Smooth muscle cell (in vitro differentiated cells): ENCODE measurements at regions not wholly inside any gene's neighbourhood (a gene's known extent, or its start where the extent isn't known, plus 50 kb on each side); places are given as distances from the start of the nearest gene placed in this dataset.

ENCODE experiments used
- DNase-seq: peaks from one replicate; lab custom pipeline; 2025; ENCODE audit not compliant: unreplicated experiment; lab: John Stamatoyannopoulos, UW
- H2AFZ ChIP-seq: fragments of 200-600 bp; sonication (generic); 2 replicates; pipeline ENCODE4 v1.6.0; 2016; ENCODE audit warnings: antibody characterized with exemption, low read depth, mild to moderate bottlenecking
- H3F3A ChIP-seq: fragments of 200-600 bp; sonication (generic); 2 replicates; pipeline ENCODE4 v1.6.0; 2017; ENCODE audit warnings: antibody characterized with exemption, low read depth
- H3K27ac ChIP-seq: fragments of 200-600 bp; sonication (generic); 2 replicates; pipeline ENCODE4 v1.5.1; 2016; ENCODE audit warnings: low read depth, mild to moderate bottlenecking
- H3K27me3 ChIP-seq: fragments of 200-600 bp; sonication (generic); 2 replicates; pipeline ENCODE4 v1.6.1; 2016; ENCODE audit warnings: low read depth, mild to moderate bottlenecking
- H3K36me3 ChIP-seq: fragments of 200-600 bp; sonication (generic); 2 replicates; pipeline ENCODE4 v1.5.1; 2016; ENCODE audit warnings: low read depth
- H3K4me1 ChIP-seq: fragments of 200-600 bp; sonication (generic); 2 replicates; pipeline ENCODE4 v1.5.1; 2016; ENCODE audit warnings: low read depth
- H3K4me2 ChIP-seq: fragments of 200-600 bp; sonication (generic); 2 replicates; pipeline ENCODE4 v1.6.0; 2016; ENCODE audit warnings: mild to moderate bottlenecking
- H3K4me3 ChIP-seq: fragments of 200-600 bp; sonication (generic); 2 replicates; pipeline ENCODE4 v1.5.1; 2016; ENCODE audit warnings: mild to moderate bottlenecking
- H3K79me2 ChIP-seq: fragments of 200-600 bp; sonication (generic); 2 replicates; pipeline ENCODE4 v1.6.0; 2016; ENCODE audit warnings: low read depth, mild to moderate bottlenecking
- H3K9ac ChIP-seq: fragments of 200-600 bp; sonication (generic); 2 replicates; pipeline ENCODE4 v1.6.0; 2016; ENCODE audit warnings: low read depth
- H3K9me3 ChIP-seq: fragments of 200-600 bp; sonication (generic); replicated peaks from 2 replicates; pipeline ENCODE4 v1.5.1; 2016; ENCODE audit warnings: low read depth
- H4K20me1 ChIP-seq: fragments of 200-600 bp; sonication (generic); 2 replicates; pipeline ENCODE4 v1.6.0; 2016; ENCODE audit warnings: low read depth
- WGBS: methylation state at CpG from one replicate; pipeline ENCODE4 v1.1.7; 2016; ENCODE audit warnings: low lambda C conversion rate; 5-methylcytosine and 5-hydroxymethylcytosine counted together
- TF ChIP-seq, protein P1 (sequence below): fragments of 200-600 bp; sonication (generic); IDR thresholded peaks from 2 replicates; pipeline ENCODE4 v1.5.1; 2017; ENCODE audit warnings: borderline replicate concordance, mild to moderate bottlenecking, antibody characterized with exemption; ENCODE audit not compliant: insufficient read depth, poor library complexity, severe bottlenecking

GRCh38 chr20:37611852-37612251 lies 82.0 kb upstream of the CTNNBL1 start:
- WGBS, result 94% methylated on average over 1 of the region's 1 CpG
- TF ChIP-seq, protein P1, sequence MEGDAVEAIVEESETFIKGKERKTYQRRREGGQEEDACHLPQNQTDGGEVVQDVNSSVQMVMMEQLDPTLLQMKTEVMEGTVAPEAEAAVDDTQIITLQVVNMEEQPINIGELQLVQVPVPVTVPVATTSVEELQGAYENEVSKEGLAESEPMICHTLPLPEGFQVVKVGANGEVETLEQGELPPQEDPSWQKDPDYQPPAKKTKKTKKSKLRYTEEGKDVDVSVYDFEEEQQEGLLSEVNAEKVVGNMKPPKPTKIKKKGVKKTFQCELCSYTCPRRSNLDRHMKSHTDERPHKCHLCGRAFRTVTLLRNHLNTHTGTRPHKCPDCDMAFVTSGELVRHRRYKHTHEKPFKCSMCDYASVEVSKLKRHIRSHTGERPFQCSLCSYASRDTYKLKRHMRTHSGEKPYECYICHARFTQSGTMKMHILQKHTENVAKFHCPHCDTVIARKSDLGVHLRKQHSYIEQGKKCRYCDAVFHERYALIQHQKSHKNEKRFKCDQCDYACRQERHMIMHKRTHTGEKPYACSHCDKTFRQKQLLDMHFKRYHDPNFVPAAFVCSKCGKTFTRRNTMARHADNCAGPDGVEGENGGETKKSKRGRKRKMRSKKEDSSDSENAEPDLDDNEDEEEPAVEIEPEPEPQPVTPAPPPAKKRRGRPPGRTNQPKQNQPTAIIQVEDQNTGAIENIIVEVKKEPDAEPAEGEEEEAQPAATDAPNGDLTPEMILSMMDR, result no peak

DNA sequence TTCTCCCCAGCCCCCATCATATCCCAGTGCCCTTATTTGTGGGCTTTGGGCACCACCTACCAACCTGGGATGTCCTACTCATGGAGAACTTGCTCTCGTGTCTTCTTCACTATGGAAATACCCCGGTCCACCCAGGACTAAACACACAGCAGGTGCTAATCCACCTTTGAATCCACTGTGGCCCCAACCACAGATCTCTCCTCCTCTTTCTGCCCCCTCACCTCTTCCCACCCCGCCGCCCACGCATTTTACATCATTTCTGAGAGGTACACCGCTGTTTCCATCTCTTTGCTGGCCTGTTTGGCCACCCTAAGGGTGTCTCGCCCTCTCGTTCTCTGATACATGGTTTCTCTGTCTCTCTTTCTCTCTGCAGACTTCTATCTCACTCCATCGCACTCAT lies 82.5 kb upstream of the CTNNBL1 start:
- Histone ChIP-seq H3K4me2 (no peak overlapping the region), H3K4me3 (no peak overlapping the region), H4K20me1 (no peaks in the 10 kb centered on the region), H3K9me3 (no peaks in the 10 kb centered on the region), H3K27ac (no peak overlapping the region), H3K79me2 (no peaks in the 10 kb centered on the region), H3K27me3 (no peaks in the 10 kb centered on the region), H3K9ac (no peak overlapping the region), H3K36me3 (no peaks in the 10 kb centered on the region), H3K4me1 (no peaks in the 10 kb centered on the region), H2AFZ (no peak overlapping the region), H3F3A (no peaks in the 10 kb centered on the region)
- TF ChIP-seq, protein P1, result no peak
- no peak for DNase-seq
- 81% methylated on average over 9 of the region's 9 CpGs for WGBS

More at GRCh38 chr20:37611852-37612251, 82.0 kb upstream of the CTNNBL1 start:
- no peaks in the 10 kb centered on the region for H3K36me3 ChIP-seq
- H3K79me2 ChIP-seq, result no peaks in the 10 kb centered on the region
- H3F3A ChIP-seq, result no peaks in the 10 kb centered on the region
- no peak overlapping the region for H3K9ac ChIP-seq
- no peak overlapping the region for H2AFZ ChIP-seq
- no peaks in the 10 kb centered on the region for H4K20me1 ChIP-seq
- H3K27me3 ChIP-seq, result no peaks in the 10 kb centered on the region
- no peak overlapping the region for H3K27ac ChIP-seq
- no peaks in the 10 kb centered on the region for H3K4me1 ChIP-seq
- H3K4me2 ChIP-seq, result no peak overlapping the region
- no peaks in the 10 kb centered on the region for H3K9me3 ChIP-seq
- no peak overlapping the region for H3K4me3 ChIP-seq
- DNase-seq, result no peak

DNA sequence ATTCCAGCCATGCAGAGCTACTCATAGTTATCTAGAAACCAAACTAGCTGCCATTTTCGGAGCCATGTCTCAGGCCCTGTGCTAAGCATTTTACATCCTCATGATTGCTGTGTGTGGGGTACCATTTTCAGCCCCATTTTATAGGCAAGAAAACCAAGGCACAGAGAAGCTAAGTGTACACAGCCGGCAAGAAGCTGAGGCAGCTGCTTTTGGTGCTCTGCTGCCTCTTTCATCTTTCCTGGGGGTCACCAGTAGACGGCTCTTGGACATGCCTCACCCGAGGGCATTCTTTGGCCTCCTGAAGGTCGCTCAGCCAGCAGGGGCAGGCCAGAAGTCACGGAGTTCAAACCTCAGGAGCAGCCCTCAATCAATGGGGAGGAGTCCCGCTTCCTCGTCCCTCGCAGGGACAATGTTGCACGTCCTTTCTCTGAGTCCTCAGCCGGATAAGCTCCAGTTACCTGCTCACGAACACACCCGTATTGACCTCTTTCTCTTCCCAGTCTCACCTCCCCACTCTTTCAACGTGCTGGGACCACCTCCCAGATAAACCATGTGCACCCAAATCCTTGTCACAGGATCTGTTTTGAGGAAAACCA lies 82.6 kb upstream of the BLCAP start:
- H3K27me3 ChIP-seq, result peaks cover 5% of the 10 kb centered on the region
- TF ChIP-seq, protein P1, result no peak
- WGBS, result 76% methylated on average over 14 of the region's 14 CpGs

DNA sequence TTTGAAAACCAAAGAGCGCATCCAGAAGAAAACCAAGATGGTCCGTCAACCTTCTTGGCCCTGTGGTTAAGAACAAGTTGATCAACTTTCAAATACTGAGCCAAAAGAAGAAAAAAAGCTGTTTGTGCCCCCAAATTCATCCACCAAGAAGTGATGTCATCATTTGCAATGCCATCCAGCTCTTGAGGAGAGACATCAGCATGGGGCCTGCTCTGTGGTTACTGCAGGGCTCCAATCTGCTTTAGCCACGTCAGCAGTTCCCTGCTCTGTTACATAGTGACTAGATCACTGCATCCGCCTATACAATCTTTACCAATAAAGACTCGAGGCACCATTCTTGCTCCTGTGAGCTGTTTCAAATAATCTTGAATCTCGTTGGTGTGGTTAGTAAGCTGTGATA lies 75.0 kb upstream of the BLCAP start:
- H3K4me2 ChIP-seq, result no peak overlapping the region
- no peak overlapping the region for H2AFZ ChIP-seq
- peaks cover 46% of the 10 kb centered on the region for H3K27me3 ChIP-seq
- no peaks in the 10 kb centered on the region for H4K20me1 ChIP-seq
- H3K79me2 ChIP-seq, result no peaks in the 10 kb centered on the region
- H3K9me3 ChIP-seq, result no peaks in the 10 kb centered on the region
- TF ChIP-seq, protein P1, result no peak
- no peak overlapping the region for H3K4me3 ChIP-seq
- no peak overlapping the region for H3K27ac ChIP-seq
- 71% methylated on average over 6 of the region's 6 CpGs for WGBS
- DNase-seq, result no peak
- H3K4me1 ChIP-seq, result peaks cover 16% of the 10 kb centered on the region
- H3F3A ChIP-seq, result no peaks in the 10 kb centered on the region
- H3K9ac ChIP-seq, result no peak overlapping the region
- no peaks in the 10 kb centered on the region for H3K36me3 ChIP-seq

More for the DNA sequence above, 82.6 kb upstream of the BLCAP start:
- H3K9ac ChIP-seq, result no peak overlapping the region
- no peaks in the 10 kb centered on the region for H3K4me1 ChIP-seq
- no peak overlapping the region for H3K4me3 ChIP-seq
- H3K36me3 ChIP-seq, result no peaks in the 10 kb centered on the region
- DNase-seq, result no peak
- no peaks in the 10 kb centered on the region for H3K9me3 ChIP-seq
- no peaks in the 10 kb centered on the region for H4K20me1 ChIP-seq
- no peaks in the 10 kb centered on the region for H3F3A ChIP-seq
- H3K27ac ChIP-seq, result no peak overlapping the region
- no peaks in the 10 kb centered on the region for H3K79me2 ChIP-seq
- no peak overlapping the region for H3K4me2 ChIP-seq
- H2AFZ ChIP-seq, result no peak overlapping the region
